ENCODE measurements at regions not wholly inside any gene's neighbourhood (a gene's known extent, or its start where the extent isn't known, plus 50 kb on each side); places are given as distances from the start of the nearest gene placed in this dataset.

- Histone ChIP-seq H2AFZ (ENCODE audit: low read length) (no peak overlapping the region), H3K4me2 (ENCODE audit: low read depth, low read length, poor library complexity, severe bottlenecking) (no peak overlapping the region)
These were observed 266.4 kb downstream of the KCNA4 start for GRCh38 chr11:29750392-29750791.

DNA sequence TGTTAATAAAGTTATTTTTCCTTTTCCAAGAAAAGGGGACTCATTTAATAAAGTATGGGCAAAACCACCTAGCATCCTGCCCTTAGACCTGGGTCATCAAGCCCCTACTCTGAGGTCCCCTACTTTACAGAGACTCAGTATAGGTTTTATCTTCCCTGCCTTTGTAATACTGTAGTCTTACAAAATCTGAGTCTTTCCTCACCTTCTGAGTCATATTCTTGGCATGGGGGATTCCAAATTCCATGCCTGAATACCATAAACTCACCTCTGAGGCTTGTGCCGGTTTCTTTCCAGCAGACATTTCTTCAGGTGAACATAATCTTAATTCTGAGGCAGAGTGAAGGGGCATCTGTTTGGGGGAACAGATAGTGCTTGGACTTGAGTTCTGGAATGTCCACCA, 282.5 kb downstream of the KCNA4 start:
- no peaks in the 10 kb centered on the region for H3K9me2 ChIP-seq (replicated peaks; ENCODE audit: low read depth, low read length)
- H2AFZ ChIP-seq (ENCODE audit: low read length), result no peak overlapping the region
- no peak overlapping the region for H3K4me3 ChIP-seq (ENCODE audit: low read length, poor library complexity, severe bottlenecking)
- H3F3A ChIP-seq (ENCODE audit: low read depth), result no peaks in the 10 kb centered on the region
- H3K4me1 ChIP-seq (ENCODE audit: insufficient read depth, low read length, poor library complexity, severe bottlenecking), result no peaks in the 10 kb centered on the region
- no peaks in the 10 kb centered on the region for H3K36me3 ChIP-seq (ENCODE audit: insufficient read depth, low read length)
- no peak overlapping the region for H3K4me2 ChIP-seq (ENCODE audit: low read depth, low read length, poor library complexity, severe bottlenecking)
- no peaks in the 10 kb centered on the region for H3K27me3 ChIP-seq (ENCODE audit: insufficient read depth, low read length, poor library complexity, severe bottlenecking)
- no peak for TF ChIP-seq EZH2phosphoT487 (IDR thresholded peaks at IDR 0.05; ENCODE audit: borderline replicate concordance)
- TF ChIP-seq, protein P1, sequence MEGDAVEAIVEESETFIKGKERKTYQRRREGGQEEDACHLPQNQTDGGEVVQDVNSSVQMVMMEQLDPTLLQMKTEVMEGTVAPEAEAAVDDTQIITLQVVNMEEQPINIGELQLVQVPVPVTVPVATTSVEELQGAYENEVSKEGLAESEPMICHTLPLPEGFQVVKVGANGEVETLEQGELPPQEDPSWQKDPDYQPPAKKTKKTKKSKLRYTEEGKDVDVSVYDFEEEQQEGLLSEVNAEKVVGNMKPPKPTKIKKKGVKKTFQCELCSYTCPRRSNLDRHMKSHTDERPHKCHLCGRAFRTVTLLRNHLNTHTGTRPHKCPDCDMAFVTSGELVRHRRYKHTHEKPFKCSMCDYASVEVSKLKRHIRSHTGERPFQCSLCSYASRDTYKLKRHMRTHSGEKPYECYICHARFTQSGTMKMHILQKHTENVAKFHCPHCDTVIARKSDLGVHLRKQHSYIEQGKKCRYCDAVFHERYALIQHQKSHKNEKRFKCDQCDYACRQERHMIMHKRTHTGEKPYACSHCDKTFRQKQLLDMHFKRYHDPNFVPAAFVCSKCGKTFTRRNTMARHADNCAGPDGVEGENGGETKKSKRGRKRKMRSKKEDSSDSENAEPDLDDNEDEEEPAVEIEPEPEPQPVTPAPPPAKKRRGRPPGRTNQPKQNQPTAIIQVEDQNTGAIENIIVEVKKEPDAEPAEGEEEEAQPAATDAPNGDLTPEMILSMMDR (conservative IDR thresholded peaks at IDR 0.05; ENCODE audit: low read length), result no peak
- no peaks in the 10 kb centered on the region for H3K9me3 ChIP-seq (ENCODE audit: insufficient read depth, low read depth, low read length)
- no peak overlapping the region for H3K9ac ChIP-seq (ENCODE audit: low read depth, low read length, poor library complexity, severe bottlenecking)
- H3K79me2 ChIP-seq (ENCODE audit: insufficient read depth, low read length), result no peaks in the 10 kb centered on the region
- H4K20me1 ChIP-seq (ENCODE audit: insufficient read depth, low read length, poor library complexity, severe bottlenecking), result no peaks in the 10 kb centered on the region

More at GRCh38 chr11:29750392-29750791, 266.4 kb downstream of the KCNA4 start:
- Histone ChIP-seq H3K36me3 (ENCODE audit: insufficient read depth, low read length) (no peaks in the 10 kb centered on the region), H3K27me3 (ENCODE audit: insufficient read depth, low read length, poor library complexity, severe bottlenecking) (no peaks in the 10 kb centered on the region), H3K4me1 (ENCODE audit: insufficient read depth, low read length, poor library complexity, severe bottlenecking) (no peaks in the 10 kb centered on the region), H4K20me1 (ENCODE audit: insufficient read depth, low read length, poor library complexity, severe bottlenecking) (no peaks in the 10 kb centered on the region), H3K9me2 (replicated peaks; ENCODE audit: low read depth, low read length) (no peaks in the 10 kb centered on the region), H3K9me3 (ENCODE audit: insufficient read depth, low read depth, low read length) (no peaks in the 10 kb centered on the region), H3K79me2 (ENCODE audit: insufficient read depth, low read length) (no peaks in the 10 kb centered on the region), H3F3A (ENCODE audit: low read depth) (no peaks in the 10 kb centered on the region), H3K4me3 (ENCODE audit: low read length, poor library complexity, severe bottlenecking) (no peak overlapping the region), H3K9ac (ENCODE audit: low read depth, low read length, poor library complexity, severe bottlenecking) (no peak overlapping the region)
- TF ChIP-seq, protein P1 (conservative IDR thresholded peaks at IDR 0.05; ENCODE audit: low read length), result no peak
- TF ChIP-seq EZH2phosphoT487 (IDR thresholded peaks at IDR 0.05; ENCODE audit: borderline replicate concordance), result no peak

DNA sequence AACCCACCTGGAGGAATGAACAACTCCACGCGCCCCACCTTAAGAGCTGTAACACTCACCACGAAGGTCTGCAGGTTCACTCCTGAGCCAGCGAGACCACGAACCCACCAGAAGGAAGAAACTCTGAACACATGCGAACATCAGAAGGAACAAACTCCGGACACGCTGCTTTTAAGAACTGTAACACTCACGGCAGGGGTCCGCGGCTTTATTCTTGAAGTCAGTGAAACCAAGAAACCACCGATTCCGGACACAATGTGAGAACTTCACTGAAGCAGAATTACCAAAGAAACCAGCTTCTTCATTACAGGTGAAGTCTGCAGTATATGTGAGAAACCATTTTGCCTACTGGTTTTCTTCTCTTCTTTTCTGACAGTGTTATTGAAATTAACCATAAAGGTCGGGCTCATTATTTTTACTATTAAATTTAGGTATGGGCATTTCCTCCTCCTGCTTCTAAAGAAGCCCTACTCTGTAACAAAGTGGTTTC, 303.0 kb downstream of the KCNA4 start:
- H3K9me2 ChIP-seq (replicated peaks; ENCODE audit: low read depth, low read length), result no peaks in the 10 kb centered on the region
- no peak overlapping the region for H3K9ac ChIP-seq (ENCODE audit: low read depth, low read length, poor library complexity, severe bottlenecking)
- H3K9me3 ChIP-seq (ENCODE audit: insufficient read depth, low read depth, low read length), result no peaks in the 10 kb centered on the region
- H3K79me2 ChIP-seq (ENCODE audit: insufficient read depth, low read length), result no peaks in the 10 kb centered on the region
- H3K27me3 ChIP-seq (ENCODE audit: insufficient read depth, low read length, poor library complexity, severe bottlenecking), result no peaks in the 10 kb centered on the region
- TF ChIP-seq EZH2phosphoT487 (IDR thresholded peaks at IDR 0.05; ENCODE audit: borderline replicate concordance), result no peak
- TF ChIP-seq, protein P1 (conservative IDR thresholded peaks at IDR 0.05; ENCODE audit: low read length), result no peak
- H3K4me1 ChIP-seq (ENCODE audit: insufficient read depth, low read length, poor library complexity, severe bottlenecking), result peaks cover 5% of the 10 kb centered on the region
- no peaks in the 10 kb centered on the region for H3K36me3 ChIP-seq (ENCODE audit: insufficient read depth, low read length)
- no peak overlapping the region for H2AFZ ChIP-seq (ENCODE audit: low read length)
- no peak overlapping the region for H3K4me2 ChIP-seq (ENCODE audit: low read depth, low read length, poor library complexity, severe bottlenecking)
- no peaks in the 10 kb centered on the region for H3F3A ChIP-seq (ENCODE audit: low read depth)
- H4K20me1 ChIP-seq (ENCODE audit: insufficient read depth, low read length, poor library complexity, severe bottlenecking), result no peaks in the 10 kb centered on the region
- H3K4me3 ChIP-seq (ENCODE audit: low read length, poor library complexity, severe bottlenecking), result no peak overlapping the region

All from Loucy (cell line).